Mesenchymal stem cell (in vitro differentiated cells and primary cell): ENCODE measurements at regions not wholly inside any gene's neighbourhood (a gene's known extent, or its start where the extent isn't known, plus 50 kb on each side); places are given as distances from the start of the nearest gene placed in this dataset.
A peak's percentile ranks its signal among the peaks of the same experiment; 100 is the strongest.

Experiments
- DNase-seq: peaks from one replicate; pipeline ENCODE4 v3.0.0-alpha.2; 2013
- H2AFZ ChIP-seq: one replicate; pipeline ENCODE4 v1.6.1; 2013; ENCODE audit warnings: low read depth, mild to moderate bottlenecking, control low read depth, inconsistent platforms, low read length, moderate library complexity
- H2AK5ac ChIP-seq: 2 replicates; pipeline ENCODE4 v1.6.1; 2013; ENCODE audit warnings: low read length, moderate library complexity, mild to moderate bottlenecking, inconsistent platforms; ENCODE audit not compliant: severe bottlenecking
- H2BK120ac ChIP-seq: one replicate; pipeline ENCODE4 v1.6.1; 2013; ENCODE audit warnings: low read depth, mild to moderate bottlenecking, inconsistent platforms, low read length, moderate library complexity
- H2BK12ac ChIP-seq, 2 experiments: one replicate each; pipeline ENCODE4 v1.6.1; 2013; ENCODE audit warnings: inconsistent platforms in 2 of 2, low read length in 2 of 2, mild to moderate bottlenecking in 2 of 2, moderate library complexity in 2 of 2, control low read depth in 1 of 2
- H2BK15ac ChIP-seq: one replicate; pipeline ENCODE4 v1.6.1; 2013; ENCODE audit warnings: mild to moderate bottlenecking, low read depth, inconsistent platforms; ENCODE audit not compliant: poor library complexity, severe bottlenecking
- H2BK5ac ChIP-seq: 2 replicates; pipeline ENCODE4 v1.6.1; 2013; ENCODE audit warnings: low read depth, mild to moderate bottlenecking, low read length, control low read depth, inconsistent platforms; ENCODE audit not compliant: poor library complexity, severe bottlenecking
- H3K14ac ChIP-seq, 2 experiments: one replicate each; pipeline ENCODE4 v1.6.1; 2013; ENCODE audit warnings: inconsistent platforms in 2 of 2, low read length in 2 of 2, control low read depth in 1 of 2, mild to moderate bottlenecking in 1 of 2, moderate library complexity in 1 of 2
- H3K18ac ChIP-seq, 2 experiments: one replicate each; pipeline ENCODE4 v1.6.1; 2013; ENCODE audit warnings: inconsistent platforms in 2 of 2, low read length in 2 of 2, control low read depth in 1 of 2, low read depth in 1 of 2, mild to moderate bottlenecking in 1 of 2
- H3K23ac ChIP-seq, 2 experiments: one replicate each; pipeline ENCODE4 v1.6.1; 2013; ENCODE audit warnings: inconsistent platforms in 2 of 2, low read length in 2 of 2, mild to moderate bottlenecking in 2 of 2, moderate library complexity in 2 of 2, control low read depth in 1 of 2
- H3K27ac ChIP-seq: 2 replicates; pipeline ENCODE4 v1.5.1; 2013; ENCODE audit warnings: mild to moderate bottlenecking, moderate library complexity, low read length, control low read depth, inconsistent platforms; ENCODE audit not compliant: poor library complexity, severe bottlenecking
- H3K27me3 ChIP-seq, 2 experiments: 2 replicates each; pipeline versions ENCODE4 v1.6.1 to v1.7.0; 2013; ENCODE audit warnings: low read length in 2 of 2, mild to moderate bottlenecking in 2 of 2, moderate library complexity in 2 of 2, control low read depth in 1 of 2, inconsistent platforms in 1 of 2; ENCODE audit not compliant: control insufficient read depth in 1 of 2, insufficient read depth in 1 of 2
- H3K36me3 ChIP-seq, 2 experiments: 2 replicates each; pipeline versions ENCODE4 v1.6.1 to v1.7.0; 2013; ENCODE audit warnings: low read length in 2 of 2, control low read depth in 1 of 2, inconsistent platforms in 1 of 2, low read depth in 1 of 2, mild to moderate bottlenecking in 1 of 2; ENCODE audit not compliant: insufficient read depth in 2 of 2, control insufficient read depth in 1 of 2
- H3K4ac ChIP-seq, 2 experiments: one replicate each; pipeline ENCODE4 v1.6.1; 2013; ENCODE audit warnings: inconsistent platforms in 2 of 2, low read length in 2 of 2, mild to moderate bottlenecking in 2 of 2, moderate library complexity in 2 of 2, control low read depth in 1 of 2, low read depth in 1 of 2
- H3K4me1 ChIP-seq: 2 replicates; pipeline ENCODE4 v1.6.1; 2013; ENCODE audit warnings: low read depth, low read length, control low read depth; ENCODE audit not compliant: control insufficient read depth, insufficient read depth
- H3K4me2 ChIP-seq: 2 replicates; pipeline ENCODE4 v1.6.1; 2013; ENCODE audit warnings: low read length, mild to moderate bottlenecking, inconsistent platforms; ENCODE audit not compliant: poor library complexity, severe bottlenecking
- H3K4me3 ChIP-seq, 2 experiments: 2 replicates each; pipeline versions ENCODE4 v1.5.1 to v1.7.0; 2013; ENCODE audit warnings: low read length in 2 of 2, mild to moderate bottlenecking in 2 of 2, control low read depth in 1 of 2, low read depth in 1 of 2; ENCODE audit not compliant: insufficient read depth in 1 of 2
- H3K79me1 ChIP-seq: replicated peaks from 2 replicates; pipeline ENCODE4 v1.6.1; 2013; ENCODE audit warnings: mild to moderate bottlenecking, control low read depth, low read length, inconsistent platforms; ENCODE audit not compliant: poor library complexity, severe bottlenecking
- H3K9ac ChIP-seq: 2 replicates; pipeline ENCODE4 v1.7.0; 2013; ENCODE audit warnings: mild to moderate bottlenecking, low read length, moderate library complexity
- H3K9me3 ChIP-seq: 2 replicates; pipeline ENCODE4 v1.7.0; 2013; ENCODE audit warnings: mild to moderate bottlenecking, low read length; ENCODE audit not compliant: control insufficient read depth
- H4K8ac ChIP-seq: one replicate; pipeline ENCODE4 v1.6.1; 2013; ENCODE audit warnings: inconsistent platforms, mild to moderate bottlenecking, low read length, moderate library complexity
- H4K91ac ChIP-seq: one replicate; pipeline ENCODE4 v1.6.1; 2013; ENCODE audit warnings: mild to moderate bottlenecking, low read length, inconsistent platforms
- WGBS: methylation state at CpG from one replicate; pipeline ENCODE4 v1.1.7; 2013; ENCODE audit warnings: mixed read lengths; 5-methylcytosine and 5-hydroxymethylcytosine counted together

DNA sequence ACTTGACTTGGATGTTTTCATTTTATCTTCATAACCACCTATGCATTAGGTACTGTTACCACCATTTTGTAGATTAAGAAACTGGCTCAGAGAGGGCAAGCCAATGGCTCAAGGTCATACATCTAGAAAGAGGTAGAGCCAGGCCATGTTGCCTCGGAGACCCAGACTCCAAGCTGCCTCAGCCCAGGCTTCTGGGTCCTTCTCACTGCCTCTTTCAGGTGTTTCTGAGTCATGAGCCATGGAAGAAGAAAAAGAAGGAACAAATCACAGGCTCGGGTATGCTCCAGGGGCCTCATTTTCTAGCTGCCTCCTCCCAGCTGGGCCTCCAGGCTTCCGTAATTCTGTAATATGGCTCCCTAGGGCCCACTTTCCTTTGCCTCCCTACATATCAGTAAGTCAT, 226.5 kb upstream of the TOPAZ1 start:
- WGBS: 75% methylated on average over 3 of the region's 3 CpGs

DNA sequence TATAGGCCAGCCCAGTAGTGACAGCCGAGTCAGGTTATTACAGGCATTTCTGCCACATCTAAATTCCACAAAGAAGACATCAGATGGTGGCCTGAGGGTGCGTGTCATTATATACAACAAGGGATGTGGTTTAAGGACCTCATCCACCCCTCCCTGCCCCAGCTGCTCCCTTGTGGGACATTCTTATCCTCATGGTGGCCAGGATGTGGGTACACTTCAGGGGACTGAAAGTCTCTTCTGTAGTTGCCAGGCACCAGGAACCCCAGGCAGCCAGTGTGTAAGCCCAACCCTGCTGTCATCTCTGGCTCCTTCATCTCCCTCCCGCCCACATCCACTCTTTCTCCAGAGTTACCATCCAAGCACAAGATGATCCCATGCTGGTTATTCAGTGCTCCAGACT, 224.9 kb upstream of the TOPAZ1 start:
- no peak overlapping the region for H3K27ac ChIP-seq
- H3K9me3 ChIP-seq: no peaks in the 10 kb centered on the region
- H3K79me1 ChIP-seq: no peaks in the 10 kb centered on the region
- H3K9ac ChIP-seq: no peak overlapping the region
- H3K4me3 ChIP-seq: no peak overlapping the region
- WGBS: 76% methylated on average over 3 of the region's 3 CpGs
- H3K4me1 ChIP-seq: peaks cover 12% of the 10 kb centered on the region
- no peak overlapping the region for H3K23ac ChIP-seq
- no peak overlapping the region for H4K8ac ChIP-seq
- no peak for DNase-seq
- no peak overlapping the region for H3K4me2 ChIP-seq
- H2AK5ac ChIP-seq: no peak overlapping the region
- H2BK5ac ChIP-seq: no peak overlapping the region
- H2BK15ac ChIP-seq: no peak overlapping the region
- no peak overlapping the region for H2AFZ ChIP-seq
- H3K36me3 ChIP-seq: peaks cover 27 to 41% of the 10 kb centered on the region in 2 experiments
- H3K27me3 ChIP-seq: no peaks in the 10 kb centered on the region
- no peak overlapping the region for H2BK120ac ChIP-seq
- no peak overlapping the region for H3K18ac ChIP-seq
- no peak overlapping the region for H2BK12ac ChIP-seq
- H4K91ac ChIP-seq: no peak overlapping the region
- no peak overlapping the region for H3K4ac ChIP-seq
- H3K14ac ChIP-seq: no peak overlapping the region

More for the DNA sequence above, 226.5 kb upstream of the TOPAZ1 start:
- no peak overlapping the region for H3K27ac ChIP-seq
- H3K18ac ChIP-seq: no peak overlapping the region
- H3K4me2 ChIP-seq: no peak overlapping the region
- H2AK5ac ChIP-seq: no peak overlapping the region
- H4K91ac ChIP-seq: no peak overlapping the region
- no peaks in the 10 kb centered on the region for H3K27me3 ChIP-seq
- H2AFZ ChIP-seq: no peak overlapping the region
- no peak overlapping the region for H2BK5ac ChIP-seq
- no peaks in the 10 kb centered on the region for H3K9me3 ChIP-seq
- H3K36me3 ChIP-seq: peaks cover 38 to 56% of the 10 kb centered on the region in 2 experiments
- H3K23ac ChIP-seq: no peak overlapping the region
- no peak overlapping the region for H2BK15ac ChIP-seq
- H2BK12ac ChIP-seq: no peak overlapping the region
- peaks cover 5% of the 10 kb centered on the region for H3K79me1 ChIP-seq
- H3K14ac ChIP-seq: no peak overlapping the region
- no peak overlapping the region for H2BK120ac ChIP-seq
- H3K4ac ChIP-seq: no peak overlapping the region
- peaks cover 9% of the 10 kb centered on the region for H3K4me1 ChIP-seq
- H4K8ac ChIP-seq: no peak overlapping the region
- H3K4me3 ChIP-seq: no peak overlapping the region
- H3K9ac ChIP-seq: no peak overlapping the region
- DNase-seq: no peak

DNA sequence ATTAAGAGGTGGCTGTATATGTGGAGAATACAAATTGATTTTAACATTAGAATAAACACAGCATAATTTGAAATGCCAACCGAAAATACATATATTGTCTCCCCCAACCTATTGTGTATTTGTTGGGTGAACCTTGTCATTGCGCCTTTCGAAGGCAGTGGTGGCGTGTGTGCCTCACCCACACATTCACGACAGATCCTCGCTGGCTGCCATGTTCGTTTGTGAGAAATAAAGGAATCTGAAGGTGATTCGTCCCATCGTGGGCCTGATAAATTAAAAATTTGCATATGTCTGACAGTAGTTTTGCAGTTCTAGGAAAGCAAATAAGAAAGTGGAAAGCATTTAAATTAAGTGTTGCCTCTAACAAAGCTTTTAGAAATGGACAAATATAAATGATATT, 222.8 kb upstream of the TOPAZ1 start:
- H4K8ac ChIP-seq: no peak overlapping the region
- WGBS: 81% methylated on average over 8 of the region's 9 CpGs
- H2BK5ac ChIP-seq: no peak overlapping the region
- H2AFZ ChIP-seq: no peak overlapping the region
- peaks cover 0 to 6% of the 10 kb centered on the region in 2 experiments for H3K27me3 ChIP-seq
- no peak overlapping the region for H3K9ac ChIP-seq
- H3K4me1 ChIP-seq: peaks cover 14% of the 10 kb centered on the region
- H3K4me3 ChIP-seq: no peak overlapping the region
- H3K23ac ChIP-seq: no peak overlapping the region
- no peak overlapping the region for H2AK5ac ChIP-seq
- no peak overlapping the region for H3K27ac ChIP-seq
- H3K79me1 ChIP-seq: no peaks in the 10 kb centered on the region
- peaks cover 10 to 22% of the 10 kb centered on the region in 2 experiments for H3K36me3 ChIP-seq
- H2BK12ac ChIP-seq: no peak overlapping the region
- no peak for DNase-seq
- H2BK15ac ChIP-seq: no peak overlapping the region
- no peak overlapping the region for H3K4me2 ChIP-seq
- no peaks in the 10 kb centered on the region for H3K9me3 ChIP-seq
- no peak overlapping the region for H3K14ac ChIP-seq
- no peak overlapping the region for H4K91ac ChIP-seq
- H3K4ac ChIP-seq: no peak overlapping the region
- no peak overlapping the region for H3K18ac ChIP-seq
- H2BK120ac ChIP-seq: no peak overlapping the region

DNA sequence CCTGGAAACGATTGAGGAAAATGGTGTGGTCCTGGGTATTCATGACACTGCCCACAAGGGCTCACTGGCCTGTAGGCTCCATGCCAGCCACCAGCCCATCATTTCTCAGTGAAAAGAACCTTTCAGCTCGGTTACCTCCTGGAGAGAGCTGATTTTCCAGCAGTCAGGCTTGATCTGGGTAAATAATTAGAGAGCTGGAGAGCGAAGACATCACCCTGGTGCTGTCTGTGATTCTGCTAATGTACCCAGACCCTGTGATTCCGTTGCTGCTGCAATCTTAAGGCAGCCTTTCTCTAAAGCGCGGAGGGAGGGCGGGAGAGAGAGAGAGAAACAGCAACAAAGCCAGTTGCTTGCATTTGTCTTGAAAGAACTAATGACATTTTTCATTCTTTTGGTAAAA, 221.9 kb upstream of the TOPAZ1 start:
- H3K27ac ChIP-seq: peak overlapping the region; percentile 7
- no peak overlapping the region for H4K91ac ChIP-seq
- H4K8ac ChIP-seq: no peak overlapping the region
- no peak overlapping the region for H2BK5ac ChIP-seq
- H3K23ac ChIP-seq: no peak overlapping the region
- H3K4me1 ChIP-seq: peaks cover 14% of the 10 kb centered on the region
- peaks cover 4 to 16% of the 10 kb centered on the region in 2 experiments for H3K36me3 ChIP-seq
- H3K9me3 ChIP-seq: no peaks in the 10 kb centered on the region
- peaks cover 0 to 6% of the 10 kb centered on the region in 2 experiments for H3K27me3 ChIP-seq
- H3K4me2 ChIP-seq: no peak overlapping the region
- H3K14ac ChIP-seq: no peak overlapping the region
- 62% methylated on average over 7 of the region's 7 CpGs for WGBS
- no peak overlapping the region for H3K4ac ChIP-seq
- H2AK5ac ChIP-seq: no peak overlapping the region
- H3K18ac ChIP-seq: no peak overlapping the region
- no peak overlapping the region for H2BK12ac ChIP-seq
- no peak overlapping the region for H3K4me3 ChIP-seq
- H2AFZ ChIP-seq: no peak overlapping the region
- H2BK120ac ChIP-seq: no peak overlapping the region
- H3K79me1 ChIP-seq: no peaks in the 10 kb centered on the region
- no peak overlapping the region for H2BK15ac ChIP-seq
- H3K9ac ChIP-seq: peak overlapping the region; percentile 37
- no peak for DNase-seq
